ENCODE measurements at regions not wholly inside any gene's neighbourhood (a gene's known extent, or its start where the extent isn't known, plus 50 kb on each side); places are given as distances from the start of the nearest gene placed in this dataset.

- no peak for DNase-seq (ENCODE audit: low spot score)
Measured at GRCh38 chr11:91955206-91955605, 269.4 kb upstream of the FAT3 start.

- no peak for DNase-seq (ENCODE audit: low spot score)
Measured at GRCh38 chr11:91952056-91952455, 272.6 kb upstream of the FAT3 start.

- no peak for DNase-seq (ENCODE audit: low spot score)
Measured at GRCh38 chr11:91947215-91947820, 277.3 kb upstream of the FAT3 start.

GRCh38 chr11:91946397-91946951 is 278.1 kb upstream of the FAT3 start:
- DNase-seq (ENCODE audit: low spot score): no peak

GRCh38 chr11:91935120-91935519 is 289.5 kb upstream of the FAT3 start:
- no peak for DNase-seq (ENCODE audit: low spot score)

- no peak for DNase-seq (ENCODE audit: low spot score)
Measured at GRCh38 chr11:91932151-91932821, 292.3 kb upstream of the FAT3 start.

- no peak for DNase-seq (ENCODE audit: low spot score)
Measured at GRCh38 chr11:91927448-91927847, 297.2 kb upstream of the FAT3 start.

GRCh38 chr11:91926965-91927364 is 297.7 kb upstream of the FAT3 start:
- DNase-seq (ENCODE audit: low spot score): no peak

- DNase-seq (ENCODE audit: low spot score): no peak
Measured at GRCh38 chr11:91922846-91923245, 301.8 kb upstream of the FAT3 start.

- DNase-seq (ENCODE audit: low spot score): no peak
Measured at GRCh38 chr11:91921974-91922373, 302.6 kb upstream of the FAT3 start.

GRCh38 chr11:91913407-91913806 is 311.2 kb upstream of the FAT3 start:
- DNase-seq (ENCODE audit: low spot score): no peak

- no peak for DNase-seq (ENCODE audit: low spot score)
Measured at GRCh38 chr11:91912322-91912721, 312.3 kb upstream of the FAT3 start.

- DNase-seq (ENCODE audit: low spot score): no peak
Measured at GRCh38 chr11:91906871-91907624, 317.6 kb upstream of the FAT3 start.

- DNase-seq (ENCODE audit: low spot score): no peak
Measured at GRCh38 chr11:91904792-91905785, 319.5 kb upstream of the FAT3 start.

GRCh38 chr11:91902312-91902711 is 322.3 kb upstream of the FAT3 start:
- DNase-seq (ENCODE audit: low spot score): no peak

- DNase-seq (ENCODE audit: low spot score): no peak
Measured at GRCh38 chr11:91880660-91881059, 344.0 kb upstream of the FAT3 start.

- DNase-seq (ENCODE audit: low spot score): no peak
Measured at GRCh38 chr11:91876746-91877145, 347.9 kb upstream of the FAT3 start.

- no peak for DNase-seq (ENCODE audit: low spot score)
Measured at GRCh38 chr11:91872243-91872642, 352.4 kb upstream of the FAT3 start.

- no peak for DNase-seq (ENCODE audit: low spot score)
Measured at GRCh38 chr11:91871791-91872190, 352.8 kb upstream of the FAT3 start.

GRCh38 chr11:91871048-91871447 is 353.6 kb upstream of the FAT3 start:
- DNase-seq (ENCODE audit: low spot score): no peak

GRCh38 chr11:91869686-91870085 is 354.9 kb upstream of the FAT3 start:
- no peak for DNase-seq (ENCODE audit: low spot score)

- DNase-seq (ENCODE audit: low spot score): no peak
Measured at GRCh38 chr11:91866642-91867041, 358.0 kb upstream of the FAT3 start.
